ENCODE measurements at regions not wholly inside any gene's neighbourhood (a gene's known extent, or its start where the extent isn't known, plus 50 kb on each side); places are given as distances from the start of the nearest gene placed in this dataset.

DNA sequence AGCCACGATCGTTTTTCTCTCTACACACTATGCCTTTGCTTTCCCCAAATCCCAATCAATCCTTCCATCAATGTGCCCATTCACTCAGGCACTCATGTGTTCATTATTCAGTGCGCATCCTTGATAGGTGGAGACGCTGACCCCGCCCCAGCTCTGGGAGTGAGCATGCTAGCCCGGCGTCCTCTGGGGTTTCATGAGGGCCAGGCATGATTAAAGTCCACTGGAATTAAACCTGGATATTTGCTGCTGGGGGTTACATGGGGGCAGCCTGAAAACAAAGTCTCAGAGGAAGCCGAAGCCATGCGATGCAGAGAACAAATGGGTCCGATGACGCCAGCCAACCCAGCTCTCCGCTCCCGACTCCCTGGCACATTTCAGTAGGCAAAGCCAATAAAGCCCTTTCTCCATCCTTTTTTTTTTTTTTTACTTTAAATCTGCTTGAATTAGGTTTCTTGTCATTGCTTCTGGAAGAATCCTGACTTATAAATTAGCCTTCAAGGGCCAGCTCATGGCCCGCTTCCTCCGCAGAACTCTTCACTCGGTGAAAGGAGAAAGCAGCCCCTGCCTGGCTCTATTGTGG is 316.4 kb upstream of the ID2 start:
- H3K27ac Mint-ChIP-seq (ENCODE audit: unreplicated experiment): no peak overlapping the region
- no peak overlapping the region for H3K4me3 Mint-ChIP-seq (ENCODE audit: unreplicated experiment)
- no peak for DNase-seq
- H3K4me1 Mint-ChIP-seq (ENCODE audit: low read depth, unreplicated experiment): no peaks in the 10 kb centered on the region
- H3K36me3 Mint-ChIP-seq (ENCODE audit: unreplicated experiment): no peaks in the 10 kb centered on the region
- TF ChIP-seq, protein P1, sequence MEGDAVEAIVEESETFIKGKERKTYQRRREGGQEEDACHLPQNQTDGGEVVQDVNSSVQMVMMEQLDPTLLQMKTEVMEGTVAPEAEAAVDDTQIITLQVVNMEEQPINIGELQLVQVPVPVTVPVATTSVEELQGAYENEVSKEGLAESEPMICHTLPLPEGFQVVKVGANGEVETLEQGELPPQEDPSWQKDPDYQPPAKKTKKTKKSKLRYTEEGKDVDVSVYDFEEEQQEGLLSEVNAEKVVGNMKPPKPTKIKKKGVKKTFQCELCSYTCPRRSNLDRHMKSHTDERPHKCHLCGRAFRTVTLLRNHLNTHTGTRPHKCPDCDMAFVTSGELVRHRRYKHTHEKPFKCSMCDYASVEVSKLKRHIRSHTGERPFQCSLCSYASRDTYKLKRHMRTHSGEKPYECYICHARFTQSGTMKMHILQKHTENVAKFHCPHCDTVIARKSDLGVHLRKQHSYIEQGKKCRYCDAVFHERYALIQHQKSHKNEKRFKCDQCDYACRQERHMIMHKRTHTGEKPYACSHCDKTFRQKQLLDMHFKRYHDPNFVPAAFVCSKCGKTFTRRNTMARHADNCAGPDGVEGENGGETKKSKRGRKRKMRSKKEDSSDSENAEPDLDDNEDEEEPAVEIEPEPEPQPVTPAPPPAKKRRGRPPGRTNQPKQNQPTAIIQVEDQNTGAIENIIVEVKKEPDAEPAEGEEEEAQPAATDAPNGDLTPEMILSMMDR (IDR thresholded peaks at IDR 0.05; ENCODE audit: partially characterized antibody, unreplicated experiment): no peak
- H3K9me3 Mint-ChIP-seq (ENCODE audit: unreplicated experiment): peaks cover 4% of the 10 kb centered on the region
- H3K27me3 Mint-ChIP-seq (ENCODE audit: unreplicated experiment): peaks cover 1% of the 10 kb centered on the region

DNA sequence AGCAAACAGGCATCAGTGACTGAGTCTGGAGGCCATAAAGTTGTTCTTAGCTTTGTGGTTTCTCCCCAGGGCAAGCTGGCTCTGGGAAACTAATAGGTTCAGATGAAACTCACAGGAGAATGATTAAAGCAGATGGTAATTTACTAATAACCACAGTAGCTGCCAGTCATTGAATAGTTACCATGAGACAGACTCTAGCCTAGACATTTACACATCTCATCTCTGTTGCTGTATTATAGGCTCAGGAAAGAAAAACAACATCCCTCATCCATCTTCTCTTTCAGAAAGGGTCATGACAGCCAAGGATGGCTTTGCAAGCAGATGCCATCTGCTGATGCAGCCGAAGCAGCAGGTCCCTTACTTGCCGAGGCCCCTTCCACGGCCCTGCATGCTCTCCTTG is 314.0 kb upstream of the ID2 start:
- Mint-ChIP-seq H3K27ac (ENCODE audit: unreplicated experiment) (no peak overlapping the region), H3K4me1 (ENCODE audit: low read depth, unreplicated experiment) (no peaks in the 10 kb centered on the region), H3K4me3 (ENCODE audit: unreplicated experiment) (no peak overlapping the region), H3K27me3 (ENCODE audit: unreplicated experiment) (peaks cover 1% of the 10 kb centered on the region), H3K9me3 (ENCODE audit: unreplicated experiment) (peaks cover 4% of the 10 kb centered on the region), H3K36me3 (ENCODE audit: unreplicated experiment) (no peaks in the 10 kb centered on the region)
- TF ChIP-seq, protein P1 (IDR thresholded peaks at IDR 0.05; ENCODE audit: partially characterized antibody, unreplicated experiment): no peak
- no peak for DNase-seq

- Mint-ChIP-seq H3K9me3 (ENCODE audit: unreplicated experiment) (peaks cover 7% of the 10 kb centered on the region), H3K4me1 (ENCODE audit: low read depth, unreplicated experiment) (no peaks in the 10 kb centered on the region), H3K27ac (ENCODE audit: unreplicated experiment) (no peak overlapping the region), H3K36me3 (ENCODE audit: unreplicated experiment) (no peaks in the 10 kb centered on the region), H3K27me3 (ENCODE audit: unreplicated experiment) (peaks cover 1% of the 10 kb centered on the region), H3K4me3 (ENCODE audit: unreplicated experiment) (no peak overlapping the region)
- DNase-seq: no peak
- TF ChIP-seq, protein P1 (IDR thresholded peaks at IDR 0.05; ENCODE audit: partially characterized antibody, unreplicated experiment): no peak
These were observed 313.4 kb upstream of the ID2 start for GRCh38 chr2:8368463-8368862.

- no peak for DNase-seq
- TF ChIP-seq, protein P1 (IDR thresholded peaks at IDR 0.05; ENCODE audit: partially characterized antibody, unreplicated experiment): no peak
- no peak overlapping the region for H3K27ac Mint-ChIP-seq (ENCODE audit: unreplicated experiment)
- no peak overlapping the region for H3K4me3 Mint-ChIP-seq (ENCODE audit: unreplicated experiment)
- H3K4me1 Mint-ChIP-seq (ENCODE audit: low read depth, unreplicated experiment): no peaks in the 10 kb centered on the region
- peaks cover 7% of the 10 kb centered on the region for H3K9me3 Mint-ChIP-seq (ENCODE audit: unreplicated experiment)
- H3K27me3 Mint-ChIP-seq (ENCODE audit: unreplicated experiment): peaks cover 1% of the 10 kb centered on the region
- H3K36me3 Mint-ChIP-seq (ENCODE audit: unreplicated experiment): no peaks in the 10 kb centered on the region
These were observed 312.3 kb upstream of the ID2 start for GRCh38 chr2:8369522-8369921.

DNA sequence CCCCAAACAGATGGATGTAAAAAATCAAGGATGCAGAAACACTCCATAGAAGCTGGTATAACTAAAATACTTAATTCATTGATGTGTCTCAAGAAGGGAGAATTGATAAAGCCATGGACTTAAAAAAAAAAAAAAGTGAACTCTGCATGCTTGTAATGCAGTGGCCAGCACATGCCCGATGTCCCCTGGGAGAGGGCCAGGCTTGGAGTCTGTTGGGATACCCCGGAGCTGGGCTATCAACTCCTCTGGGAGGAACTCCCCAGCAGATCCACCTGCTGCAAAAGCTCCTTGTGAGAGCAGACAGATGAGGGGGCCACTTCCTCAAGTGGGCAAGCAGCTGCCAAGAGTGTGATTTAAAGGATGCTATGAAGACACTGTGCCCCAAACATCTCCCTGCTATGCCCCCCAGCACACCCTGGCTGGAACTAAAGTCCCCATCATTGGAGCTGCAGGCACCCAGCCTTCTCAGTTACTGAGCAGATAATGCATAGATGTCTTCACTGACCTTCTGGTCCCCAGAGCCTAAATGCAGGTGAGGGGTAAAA is 311.5 kb upstream of the ID2 start:
- Mint-ChIP-seq H3K27me3 (ENCODE audit: unreplicated experiment) (no peaks in the 10 kb centered on the region), H3K4me3 (ENCODE audit: unreplicated experiment) (no peak overlapping the region), H3K4me1 (ENCODE audit: low read depth, unreplicated experiment) (no peaks in the 10 kb centered on the region), H3K9me3 (ENCODE audit: unreplicated experiment) (peaks cover 7% of the 10 kb centered on the region), H3K36me3 (ENCODE audit: unreplicated experiment) (no peaks in the 10 kb centered on the region), H3K27ac (ENCODE audit: unreplicated experiment) (no peak overlapping the region)
- DNase-seq: no peak
- TF ChIP-seq, protein P1 (IDR thresholded peaks at IDR 0.05; ENCODE audit: partially characterized antibody, unreplicated experiment): no peak
